SK-N-SH (cell line): ENCODE measurements at regions not wholly inside any gene's neighbourhood (a gene's known extent, or its start where the extent isn't known, plus 50 kb on each side); places are given as distances from the start of the nearest gene placed in this dataset.
A peak's percentile ranks its signal among the peaks of the same experiment; 100 is the strongest.

ENCODE experiments used
- CTCF ChIA-PET: fragments of 300-600, 350-600 bp; formaldehyde crosslinking; extraction: SDS; loops from one replicate; lab custom pipeline; 2021; lab: Yijun Ruan, JAX
- POLR2A ChIA-PET: fragments of 350-600 bp; sonication (Branson Sonifier 250); formaldehyde crosslinking; extraction: SDS; loops from one replicate; lab custom pipeline; 2020; ENCODE audit warnings: antibody characterized with exemption, inconsistent platforms; lab: Yijun Ruan, JAX
- DNase-seq: peaks from one replicate; pipeline ENCODE4 v3.0.0; 2012
- H2AFZ ChIP-seq: fragments of 200-600 bp; sonication (generic); 2 replicates; pipeline ENCODE4 v1.8.1; 2016; ENCODE audit warnings: antibody characterized with exemption, mild to moderate bottlenecking, low read depth
- H3F3A ChIP-seq: fragments of 200-600 bp; sonication (generic); replicated peaks from 2 replicates; pipeline ENCODE3; 2016; ENCODE audit warnings: antibody characterized with exemption, mild to moderate bottlenecking; ENCODE audit not compliant: insufficient read depth
- H3K27ac ChIP-seq, 2 experiments: fragments of 200-500 bp in 1 of 2; fragments of 200-600 bp in 1 of 2; sonication (Bioruptor generic) in 1 of 2; sonication (generic), shearing (Covaris generic) in 1 of 2; 2 replicates each; pipeline versions ENCODE4 v1.5.1 to v1.6.1; 2014 to 2016; ENCODE audit warnings: low read depth in 2 of 2, inconsistent platforms in 1 of 2, low read length in 1 of 2, mild to moderate bottlenecking in 1 of 2, mixed read lengths in 1 of 2
- H3K27me3 ChIP-seq: fragments of 200-600 bp; sonication (generic), shearing (Covaris generic); 2 replicates; pipeline ENCODE4 v1.6.1; 2016; ENCODE audit warnings: mixed run types; ENCODE audit not compliant: insufficient read depth
- H3K36me3 ChIP-seq, 2 experiments: fragments of 200-500 bp in 1 of 2; fragments of 200-600 bp in 1 of 2; sonication (Bioruptor generic) in 1 of 2; sonication (generic) in 1 of 2; replicated peaks in 1 of 2; 2 replicates each; pipeline versions ENCODE3 to v1.5.1; 2014 to 2016; ENCODE audit warnings: low read length in 1 of 2, mild to moderate bottlenecking in 1 of 2; ENCODE audit not compliant: insufficient read depth in 2 of 2, control insufficient read depth in 1 of 2
- H3K4me1 ChIP-seq, 2 experiments: fragments of 200-500 bp in 1 of 2; fragments of 200-600 bp in 1 of 2; sonication (Bioruptor generic) in 1 of 2; sonication (generic), shearing (Covaris generic) in 1 of 2; 2 replicates each; pipeline versions ENCODE4 v1.5.1 to v1.6.1; 2014 to 2016; ENCODE audit warnings: low read depth in 1 of 2, low read length in 1 of 2, mixed run types in 1 of 2; ENCODE audit not compliant: insufficient read depth in 2 of 2, control insufficient read depth in 1 of 2
- H3K4me2 ChIP-seq: fragments of 200-600 bp; sonication (generic), shearing (Covaris generic); 2 replicates; pipeline ENCODE4 v1.6.1; 2017; ENCODE audit warnings: mixed run types
- H3K4me3 ChIP-seq, 2 experiments: fragments of 200-500 bp in 1 of 2; fragments of 200-600 bp in 1 of 2; sonication (Bioruptor generic) in 1 of 2; sonication (generic), shearing (Covaris generic) in 1 of 2; 2 replicates each; pipeline versions ENCODE4 v1.5.1 to v1.8.1; 2014 to 2016; ENCODE audit warnings: low read depth in 2 of 2, inconsistent platforms in 1 of 2, low read length in 1 of 2, mild to moderate bottlenecking in 1 of 2, mixed read lengths in 1 of 2, moderate library complexity in 1 of 2
- H3K79me2 ChIP-seq: fragments of 200-600 bp; sonication (generic); 2 replicates; pipeline ENCODE4 v1.8.1; 2017; ENCODE audit warnings: mild to moderate bottlenecking; ENCODE audit not compliant: insufficient read depth
- H3K9ac ChIP-seq: fragments of 200-600 bp; sonication (generic); 2 replicates; pipeline ENCODE4 v1.6.1; 2017; ENCODE audit warnings: mixed run types
- H3K9me2 ChIP-seq: fragments of 200-600 bp; sonication (generic); 2 replicates; pipeline ENCODE4 v1.6.1; 2017; ENCODE audit warnings: mixed run types
- H3K9me3 ChIP-seq: fragments of 200-600 bp; sonication (generic); 2 replicates; pipeline ENCODE4 v1.6.1; 2017; ENCODE audit warnings: mixed run types, mild to moderate bottlenecking, moderate library complexity
- H4K20me1 ChIP-seq: fragments of 200-600 bp; sonication (generic); 2 replicates; pipeline ENCODE4 v1.6.1; 2017; ENCODE audit warnings: mild to moderate bottlenecking, mixed run types; ENCODE audit not compliant: insufficient read depth
- FOSL2 ChIP-seq: IDR thresholded peaks from 2 replicates; pipeline ENCODE4 v1.4.0; 2012; ENCODE audit warnings: low read depth, mild to moderate bottlenecking, moderate library complexity, borderline replicate concordance
- GABPA ChIP-seq: IDR thresholded peaks from 2 replicates; pipeline ENCODE4 v1.4.0; 2012; ENCODE audit warnings: low read depth, mild to moderate bottlenecking
- IRF3 ChIP-seq: fragments of 150-350 bp; IDR thresholded peaks from 2 replicates; pipeline ENCODE4 v1.6.1; 2016; ENCODE audit warnings: mild to moderate bottlenecking, low read depth, low read length
- JUND ChIP-seq: IDR thresholded peaks from 2 replicates; pipeline ENCODE4 v1.4.0; 2012
- MAX ChIP-seq: IDR thresholded peaks from 2 replicates; pipeline ENCODE4 v1.4.0; 2012; ENCODE audit warnings: low read depth
- RXRA ChIP-seq: IDR thresholded peaks from 2 replicates; pipeline ENCODE4 v1.4.0; 2012; ENCODE audit warnings: low read depth, mild to moderate bottlenecking, borderline replicate concordance
- TAF1 ChIP-seq: IDR thresholded peaks from 2 replicates; pipeline ENCODE4 v1.6.1; 2012; ENCODE audit warnings: low read depth, mild to moderate bottlenecking, low read length, moderate library complexity, borderline replicate concordance
- WGBS: methylation state at CpG from one replicate; pipeline ENCODE4 v1.1.6; 2017; ENCODE audit warnings: low lambda C conversion rate; 5-methylcytosine and 5-hydroxymethylcytosine counted together
- TF ChIP-seq, protein P1 (sequence below): IDR thresholded peaks from 2 replicates; pipeline ENCODE4 v1.4.0; 2012; ENCODE audit warnings: low read depth, borderline replicate concordance
- TF ChIP-seq, protein P2 (sequence below): IDR thresholded peaks from 2 replicates; pipeline ENCODE4; 2012

GRCh38 chr7:130909161-130909836 lies 175.3 kb upstream of the KLF14 start:
- peak overlapping the region; percentile 62 to 68; a peak in 3 of 4 replicates for H3K4me3 ChIP-seq
- TF ChIP-seq IRF3 (no peak), TAF1 (no peak), FOSL2 (no peak), GABPA (no peak), MAX (0 out of 2 replicates have a peak, but pooled peaks have one; percentile 6), JUND (0 out of 2 replicates have a peak, but pooled peaks have one; percentile 6), RXRA (no peak)
- TF ChIP-seq, protein P1, sequence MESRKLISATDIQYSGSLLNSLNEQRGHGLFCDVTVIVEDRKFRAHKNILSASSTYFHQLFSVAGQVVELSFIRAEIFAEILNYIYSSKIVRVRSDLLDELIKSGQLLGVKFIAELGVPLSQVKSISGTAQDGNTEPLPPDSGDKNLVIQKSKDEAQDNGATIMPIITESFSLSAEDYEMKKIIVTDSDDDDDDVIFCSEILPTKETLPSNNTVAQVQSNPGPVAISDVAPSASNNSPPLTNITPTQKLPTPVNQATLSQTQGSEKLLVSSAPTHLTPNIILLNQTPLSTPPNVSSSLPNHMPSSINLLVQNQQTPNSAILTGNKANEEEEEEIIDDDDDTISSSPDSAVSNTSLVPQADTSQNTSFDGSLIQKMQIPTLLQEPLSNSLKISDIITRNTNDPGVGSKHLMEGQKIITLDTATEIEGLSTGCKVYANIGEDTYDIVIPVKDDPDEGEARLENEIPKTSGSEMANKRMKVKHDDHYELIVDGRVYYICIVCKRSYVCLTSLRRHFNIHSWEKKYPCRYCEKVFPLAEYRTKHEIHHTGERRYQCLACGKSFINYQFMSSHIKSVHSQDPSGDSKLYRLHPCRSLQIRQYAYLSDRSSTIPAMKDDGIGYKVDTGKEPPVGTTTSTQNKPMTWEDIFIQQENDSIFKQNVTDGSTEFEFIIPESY, result no peak
- TF ChIP-seq, protein P2, sequence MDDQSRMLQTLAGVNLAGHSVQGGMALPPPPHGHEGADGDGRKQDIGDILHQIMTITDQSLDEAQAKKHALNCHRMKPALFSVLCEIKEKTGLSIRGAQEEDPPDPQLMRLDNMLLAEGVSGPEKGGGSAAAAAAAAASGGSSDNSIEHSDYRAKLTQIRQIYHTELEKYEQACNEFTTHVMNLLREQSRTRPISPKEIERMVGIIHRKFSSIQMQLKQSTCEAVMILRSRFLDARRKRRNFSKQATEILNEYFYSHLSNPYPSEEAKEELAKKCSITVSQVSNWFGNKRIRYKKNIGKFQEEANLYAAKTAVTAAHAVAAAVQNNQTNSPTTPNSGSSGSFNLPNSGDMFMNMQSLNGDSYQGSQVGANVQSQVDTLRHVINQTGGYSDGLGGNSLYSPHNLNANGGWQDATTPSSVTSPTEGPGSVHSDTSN, result 0 out of 2 replicates have a peak, but pooled peaks have one; percentile 8
- peak overlapping the region; percentile 94 to 100 for H3K27ac ChIP-seq
- H3K79me2 ChIP-seq, result peaks cover 88% of the 10 kb centered on the region
- H4K20me1 ChIP-seq, result peaks cover 37% of the 10 kb centered on the region
- POLR2A ChIA-PET, result no interaction called here
- WGBS, result 64% methylated on average over 14 of the region's 14 CpGs
- CTCF ChIA-PET, result interaction anchor here (1.0 to 2.0 kb wide), 4 partner anchors 34 to 131 kb away, joined by 3 to 8 read pairs (median 4); no protein-coding TSS in a partner anchor
- H3K36me3 ChIP-seq, result peaks cover 4 to 45% of the 10 kb centered on the region in 2 experiments
- H3K4me1 ChIP-seq, result peaks cover 11 to 29% of the 10 kb centered on the region in 2 experiments
- no peaks in the 10 kb centered on the region for H3K9me2 ChIP-seq
- no peaks in the 10 kb centered on the region for H3K9me3 ChIP-seq
- peak overlapping the region; percentile 98 for H3K9ac ChIP-seq
- H3F3A ChIP-seq, result peaks cover 96% of the 10 kb centered on the region
- peak overlapping the region; percentile 89 for H3K4me2 ChIP-seq
- no peak overlapping the region for H2AFZ ChIP-seq
- no peaks in the 10 kb centered on the region for H3K27me3 ChIP-seq
- no peak for DNase-seq
